ENCODE measurements at regions not wholly inside any gene's neighbourhood (a gene's known extent, or its start where the extent isn't known, plus 50 kb on each side); places are given as distances from the start of the nearest gene placed in this dataset.

- no peak for DNase-seq (ENCODE audit: low read depth, low spot score)
These were observed 91.7 kb upstream of the PDZRN3 start for GRCh38 chr3:73716418-73716817.

- DNase-seq (ENCODE audit: low read depth, low spot score) = no peak
These were observed 85.6 kb upstream of the PDZRN3 start for GRCh38 chr3:73710340-73710739.

- DNase-seq (ENCODE audit: low read depth, low spot score) = no peak
These were observed 85.0 kb upstream of the PDZRN3 start for GRCh38 chr3:73709712-73710111.

DNA sequence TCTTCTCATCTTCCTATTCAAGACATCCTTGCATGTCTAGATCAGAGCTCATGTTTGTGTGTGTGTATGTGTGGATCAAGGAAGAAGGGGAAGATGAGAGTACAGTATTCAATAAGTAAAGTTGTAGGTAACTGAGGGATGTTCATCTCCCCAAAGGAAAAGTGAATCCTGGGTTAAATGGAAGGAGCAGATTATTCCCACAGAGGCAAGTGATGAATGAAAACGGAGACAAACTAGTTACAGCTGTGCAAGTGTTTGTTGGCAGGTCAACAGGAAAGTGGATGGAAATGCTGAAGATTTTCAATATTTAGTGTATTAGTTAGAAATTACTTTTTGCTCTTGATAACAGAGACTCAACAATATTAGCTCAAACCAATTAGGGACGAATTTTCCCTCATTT, 84.2 kb upstream of the PDZRN3 start:
- no peak for DNase-seq (ENCODE audit: low read depth, low spot score)

DNA sequence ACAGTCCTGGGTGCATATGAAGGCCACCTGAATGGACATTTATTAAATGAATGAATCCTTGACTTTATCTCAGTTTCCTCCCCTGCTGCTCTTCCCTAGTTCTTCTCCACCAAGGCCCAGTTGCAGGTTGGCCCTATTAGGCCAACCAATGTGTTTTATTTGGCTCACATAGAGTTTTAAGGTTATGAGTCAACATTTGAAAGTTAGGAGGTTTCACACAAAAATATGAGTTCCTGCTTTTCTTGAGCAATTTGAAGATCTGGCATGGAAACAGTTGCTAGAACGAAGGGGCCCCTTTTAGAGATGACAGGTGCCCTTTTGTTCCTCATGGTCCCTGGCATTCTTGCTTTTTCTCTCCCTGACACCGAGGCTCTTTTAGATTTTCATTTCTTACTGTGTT, 83.0 kb upstream of the PDZRN3 start:
- DNase-seq (ENCODE audit: low read depth, low spot score) = no peak

- no peak for DNase-seq (ENCODE audit: low read depth, low spot score)
These were observed 82.0 kb upstream of the PDZRN3 start for GRCh38 chr3:73706771-73707170.

GRCh38 chr3:73705792-73706191, 81.1 kb upstream of the PDZRN3 start:
- DNase-seq (ENCODE audit: low read depth, low spot score) = no peak

GRCh38 chr3:73699327-73699726, 74.6 kb upstream of the PDZRN3 start:
- no peak for DNase-seq (ENCODE audit: low read depth, low spot score)

- no peak for DNase-seq (ENCODE audit: low read depth, low spot score)
These were observed 72.3 kb upstream of the PDZRN3 start for GRCh38 chr3:73697020-73697419.

GRCh38 chr3:73695841-73696240, 71.1 kb upstream of the PDZRN3 start:
- no peak for DNase-seq (ENCODE audit: low read depth, low spot score)

DNA sequence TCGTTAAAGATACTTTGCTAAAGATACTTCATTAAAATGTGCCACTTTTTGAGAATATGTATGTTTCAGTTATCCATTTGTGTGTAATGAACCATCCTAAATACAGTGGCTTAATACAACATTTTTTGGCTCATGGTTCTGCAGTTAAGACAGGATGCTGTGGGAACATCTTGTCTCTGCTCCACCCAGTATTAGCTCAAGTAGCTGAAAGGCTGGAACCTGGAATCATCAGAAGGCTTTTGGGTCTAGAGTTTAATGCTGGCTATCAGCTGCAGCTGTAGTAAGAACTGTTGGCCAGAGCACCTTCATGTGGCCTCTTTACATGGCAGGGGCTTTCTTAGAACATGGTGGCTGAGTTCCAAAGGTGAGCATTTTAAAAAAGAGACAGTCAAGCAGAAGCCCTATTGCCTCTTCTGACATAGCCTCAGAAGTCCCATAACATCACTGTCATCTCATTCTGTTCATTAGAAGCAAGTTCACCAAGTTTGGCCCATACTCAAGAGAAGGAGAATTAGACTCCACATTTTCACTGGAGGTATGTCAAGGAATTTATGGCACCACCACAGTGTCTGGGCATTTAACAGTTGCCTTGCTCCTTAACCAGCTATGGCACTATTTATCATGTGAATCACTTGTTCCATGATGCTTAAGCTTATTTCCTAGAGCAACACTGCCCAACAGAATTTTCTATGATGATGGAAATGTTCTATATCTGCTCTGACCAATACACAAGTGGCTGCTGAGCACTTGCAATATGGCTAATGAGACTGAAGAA, 70.4 kb upstream of the PDZRN3 start:
- DNase-seq (ENCODE audit: low read depth, low spot score) = no peak

DNA sequence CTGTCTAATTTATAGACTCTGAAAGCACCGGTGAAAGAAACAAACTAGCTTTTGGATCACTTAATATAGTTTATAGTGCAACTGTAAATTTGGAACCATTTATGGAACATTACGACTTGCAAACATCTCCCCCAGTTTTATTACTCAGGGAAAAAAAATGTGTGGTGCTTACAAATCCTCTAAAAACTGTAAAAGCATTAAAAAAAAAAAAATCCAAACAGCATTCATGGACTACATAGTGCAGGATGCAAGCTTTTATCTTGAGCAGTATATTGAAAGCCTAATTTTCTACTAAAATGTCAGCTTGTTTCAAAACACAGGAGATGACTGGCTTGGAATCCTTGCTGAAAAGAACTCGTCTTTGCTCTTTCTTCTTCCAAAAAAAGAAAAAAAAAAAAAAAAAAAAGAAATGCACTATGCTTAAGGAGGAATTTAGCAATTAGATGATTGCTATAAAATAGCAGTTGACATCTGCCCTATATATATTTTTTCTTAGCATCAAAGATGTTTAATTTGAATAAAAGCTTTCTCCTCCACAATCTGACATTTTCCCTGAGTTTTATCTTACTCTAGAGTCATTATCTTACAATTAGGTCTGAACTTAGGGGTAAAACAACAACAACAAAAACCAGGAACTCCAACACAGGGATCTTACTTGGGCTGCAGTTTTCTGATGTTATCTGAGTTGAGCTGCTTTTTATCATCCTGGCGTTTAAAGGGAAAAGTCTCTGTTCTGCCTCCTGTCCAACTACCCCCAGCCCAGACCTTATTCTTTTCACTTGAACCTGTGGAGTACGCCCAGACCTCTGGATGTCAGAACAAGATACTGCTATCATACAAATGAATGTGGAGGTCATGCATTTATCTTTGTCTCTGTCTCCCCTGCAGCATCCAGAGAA, 62.6 kb upstream of the PDZRN3 start:
- DNase-seq (ENCODE audit: low read depth, low spot score) = no peak

- DNase-seq (ENCODE audit: low read depth, low spot score) = no peak
These were observed 60.3 kb upstream of the PDZRN3 start for GRCh38 chr3:73685061-73685460.

GRCh38 chr3:73683706-73684105, 59.0 kb upstream of the PDZRN3 start:
- DNase-seq (ENCODE audit: low read depth, low spot score) = no peak

- DNase-seq (ENCODE audit: low read depth, low spot score) = no peak
These were observed 56.9 kb upstream of the PDZRN3 start for GRCh38 chr3:73681610-73682009.

GRCh38 chr3:73681198-73681597, 56.5 kb upstream of the PDZRN3 start:
- no peak for DNase-seq (ENCODE audit: low read depth, low spot score)

GRCh38 chr3:73680391-73681095, 55.8 kb upstream of the PDZRN3 start:
- no peak for DNase-seq (ENCODE audit: low read depth, low spot score)

DNA sequence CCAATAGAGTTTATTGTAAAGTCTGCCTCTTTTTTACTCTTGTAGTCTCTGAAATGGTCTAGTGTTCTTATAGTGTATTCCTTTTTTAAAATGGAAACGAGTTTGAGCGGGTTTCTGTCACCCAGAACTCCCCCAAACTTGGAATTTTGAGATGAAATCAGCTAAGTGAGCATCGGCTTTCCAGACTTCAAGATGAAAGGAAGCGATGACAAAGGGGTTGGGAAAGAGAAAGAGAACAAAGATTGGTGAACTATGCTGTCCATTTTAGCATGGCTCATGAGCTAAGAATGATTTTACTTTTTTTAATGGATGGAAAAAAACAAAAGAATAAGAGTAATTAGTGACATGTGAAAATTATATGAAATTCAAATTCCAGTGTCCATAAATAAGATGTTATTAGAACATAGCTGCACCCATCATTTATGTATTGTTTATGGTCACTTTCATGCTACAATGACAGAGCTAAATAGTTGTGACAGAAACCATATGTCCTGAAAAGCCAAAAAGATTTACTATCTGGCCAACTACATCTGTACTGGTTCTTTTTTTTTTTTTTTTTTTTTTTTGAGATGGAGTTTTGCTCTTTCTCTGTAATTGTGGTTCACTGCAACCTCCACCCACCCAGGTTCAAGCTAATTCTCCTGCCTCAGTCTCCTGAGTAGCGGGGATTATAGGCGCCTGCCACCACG, 52.7 kb upstream of the PDZRN3 start:
- DNase-seq (ENCODE audit: low read depth, low spot score) = no peak

Measured in pulmonary artery endothelial cell (primary cell).